ENCODE measurements at regions not wholly inside any gene's neighbourhood (a gene's known extent, or its start where the extent isn't known, plus 50 kb on each side); places are given as distances from the start of the nearest gene placed in this dataset.

DNA sequence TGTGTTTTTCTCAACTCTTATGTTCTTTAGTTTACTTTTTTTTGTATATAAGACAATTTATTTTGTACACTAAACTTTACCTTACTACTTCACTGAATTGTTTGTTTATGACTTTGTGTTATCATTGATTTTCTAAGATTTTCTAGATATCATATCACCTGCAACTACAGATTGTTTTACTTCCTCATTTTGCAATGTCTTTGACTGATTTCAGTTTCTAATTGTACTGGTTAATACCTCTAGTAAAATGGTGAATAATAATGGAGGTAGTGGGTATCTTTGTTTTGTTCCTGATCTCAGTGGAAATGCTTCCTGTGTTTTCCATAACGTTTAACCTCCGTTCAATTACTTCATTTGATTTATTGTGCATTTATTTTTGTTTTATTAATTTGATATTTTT is 490.2 kb downstream of the TLL1 start:
- no peak overlapping the region for H3K4me3 ChIP-seq (ENCODE audit: low read depth, low read length)
- DNase-seq (ENCODE audit: low read depth), result no peak
- in situ Hi-C loops (cut with HindIII; ENCODE audit: low sequenced_read_pairs), result no loop called here
- TF ChIP-seq CTCF (IDR thresholded peaks at IDR 0.05; ENCODE audit: low read depth, low read length, missing control alignments), result no peak

DNA sequence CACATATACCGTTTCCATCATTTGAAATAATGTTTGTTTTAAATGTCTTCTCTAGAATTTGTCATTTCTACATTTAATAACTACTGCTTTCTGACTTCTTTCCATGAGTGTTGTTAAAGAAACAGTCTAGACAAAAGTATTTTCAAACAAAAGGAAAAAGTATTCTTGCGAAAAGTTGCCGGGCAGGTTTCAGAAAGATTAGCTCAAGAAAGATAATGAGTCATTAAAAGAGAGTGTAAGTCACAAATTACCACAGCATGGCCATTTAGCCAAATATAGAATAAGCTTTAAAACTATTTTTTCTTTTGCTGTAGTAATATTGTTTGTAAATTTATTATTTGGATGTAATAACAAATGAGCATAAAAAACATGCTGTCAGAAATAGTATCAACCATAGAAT is 493.0 kb downstream of the TLL1 start:
- no peak overlapping the region for H3K4me3 ChIP-seq (ENCODE audit: low read depth, low read length)
- in situ Hi-C loops (cut with HindIII; ENCODE audit: low sequenced_read_pairs), result no loop called here
- no peak for DNase-seq (ENCODE audit: low read depth)
- TF ChIP-seq CTCF (IDR thresholded peaks at IDR 0.05; ENCODE audit: low read depth, low read length, missing control alignments), result no peak

DNA sequence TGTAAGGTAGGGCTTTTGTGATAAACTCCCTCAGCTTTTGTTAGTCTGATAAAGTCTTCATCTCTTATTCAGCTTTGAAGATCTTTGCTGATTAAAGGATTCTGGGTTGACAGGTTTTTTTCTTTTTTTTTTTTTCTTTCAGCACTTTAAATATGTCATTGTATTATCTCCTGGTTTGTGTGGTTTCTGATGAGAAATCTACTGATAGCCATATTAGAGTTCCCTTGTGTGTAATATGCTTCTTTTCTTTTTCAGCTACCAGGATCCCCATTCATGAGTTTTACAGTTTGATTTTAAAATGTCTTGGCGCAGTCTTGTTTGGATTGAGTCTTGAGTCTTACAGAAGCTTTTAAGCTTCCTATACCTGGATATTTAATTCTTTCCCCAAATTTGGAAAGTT is 504.5 kb downstream of the TLL1 start:
- in situ Hi-C loops (cut with HindIII; ENCODE audit: low sequenced_read_pairs), result no loop called here
- no peak overlapping the region for H3K4me3 ChIP-seq (ENCODE audit: low read depth, low read length)
- DNase-seq (ENCODE audit: low read depth), result no peak
- TF ChIP-seq CTCF (IDR thresholded peaks at IDR 0.05; ENCODE audit: low read depth, low read length, missing control alignments), result no peak

GRCh38 chr4:166386491-166387360 is 513.7 kb downstream of the TLL1 start:
- in situ Hi-C loops (cut with HindIII; ENCODE audit: low sequenced_read_pairs), result no loop called here
- DNase-seq (ENCODE audit: low read depth), result no peak
- no peak for TF ChIP-seq CTCF (IDR thresholded peaks at IDR 0.05; ENCODE audit: low read depth, low read length, missing control alignments)
- no peak overlapping the region for H3K4me3 ChIP-seq (ENCODE audit: low read depth, low read length)

GRCh38 chr4:166391501-166391900 is 518.5 kb downstream of the TLL1 start:
- no peak for TF ChIP-seq CTCF (IDR thresholded peaks at IDR 0.05; ENCODE audit: low read depth, low read length, missing control alignments)
- DNase-seq (ENCODE audit: low read depth), result no peak
- in situ Hi-C loops (cut with HindIII; ENCODE audit: low sequenced_read_pairs), result no loop called here
- no peak overlapping the region for H3K4me3 ChIP-seq (ENCODE audit: low read depth, low read length)

GRCh38 chr4:166399021-166399420 is 526.0 kb downstream of the TLL1 start:
- H3K4me3 ChIP-seq (ENCODE audit: low read depth, low read length), result no peak overlapping the region
- DNase-seq (ENCODE audit: low read depth), result no peak
- in situ Hi-C loops (cut with HindIII; ENCODE audit: low sequenced_read_pairs), result no loop called here
- no peak for TF ChIP-seq CTCF (IDR thresholded peaks at IDR 0.05; ENCODE audit: low read depth, low read length, missing control alignments)

Data from astrocyte of the cerebellum (primary cell).